Urinary bladder (tissue), 3 donors: ENCODE measurements at regions not wholly inside any gene's neighbourhood (a gene's known extent, or its start where the extent isn't known, plus 50 kb on each side); places are given as distances from the start of the nearest gene placed in this dataset.
A peak's percentile ranks its signal among the peaks of the same experiment; 100 is the strongest.

Source experiments
- DNase-seq: peaks from one replicate; pipeline ENCODE4 v3.0.0-alpha.2; 2015; ENCODE audit errors: extremely low spot score
- H3K27ac ChIP-seq: one replicate; pipeline ENCODE4 v1.5.1; 2013; ENCODE audit warnings: low read depth, mild to moderate bottlenecking, moderate library complexity
- H3K36me3 ChIP-seq: one replicate; pipeline ENCODE4 v1.6.1; 2013; ENCODE audit warnings: mild to moderate bottlenecking, moderate library complexity; ENCODE audit not compliant: insufficient read depth
- H3K4me1 ChIP-seq: one replicate; pipeline ENCODE4 v1.6.1; 2013; ENCODE audit warnings: mild to moderate bottlenecking, moderate library complexity; ENCODE audit not compliant: insufficient read depth
- H3K4me3 ChIP-seq: one replicate; pipeline ENCODE4 v1.5.1; 2013; ENCODE audit warnings: low read depth, low read length
- WGBS: extraction: QIAGEN DNeasy Blood & Tissue Kit; methylation state at CpG from one replicate; pipeline ENCODE4 v1.1.7; 2013; 5-methylcytosine and 5-hydroxymethylcytosine counted together
- donor health status: healthy with polysubstance abuse.
- donor health status: healthy.

GRCh38 chr15:85905751-85906450 lies 111.2 kb upstream of the KLHL25 start:
- WGBS = 80% methylated on average over 12 of the region's 12 CpGs
- Histone ChIP-seq H3K27ac (no peak overlapping the region), H3K4me3 (no peak overlapping the region), H3K4me1 (no peaks in the 10 kb centered on the region), H3K36me3 (no peaks in the 10 kb centered on the region)
- DNase-seq = no peak

GRCh38 chr15:85906640-85907039 lies 111.9 kb upstream of the KLHL25 start:
- Histone ChIP-seq H3K4me3 (no peak overlapping the region), H3K36me3 (no peaks in the 10 kb centered on the region), H3K4me1 (no peaks in the 10 kb centered on the region), H3K27ac (no peak overlapping the region)
- DNase-seq = no peak
- 45% methylated on average over 2 of the region's 2 CpGs for WGBS

GRCh38 chr15:85910834-85911233 lies 116.1 kb upstream of the KLHL25 start:
- Histone ChIP-seq H3K27ac (no peak overlapping the region), H3K4me3 (no peak overlapping the region), H3K4me1 (no peaks in the 10 kb centered on the region), H3K36me3 (no peaks in the 10 kb centered on the region)
- 63% methylated on average over 5 of the region's 5 CpGs for WGBS
- DNase-seq = peak; percentile 11

- WGBS = 75% methylated on average over 2 of the region's 2 CpGs
- H3K4me1 ChIP-seq = no peaks in the 10 kb centered on the region
- H3K27ac ChIP-seq = no peak overlapping the region
- no peak overlapping the region for H3K4me3 ChIP-seq
- H3K36me3 ChIP-seq = no peaks in the 10 kb centered on the region
- no peak for DNase-seq
Observed at GRCh38 chr15:85913461-85913860, 118.7 kb upstream of the KLHL25 start.

- Histone ChIP-seq H3K4me1 (no peaks in the 10 kb centered on the region), H3K36me3 (no peaks in the 10 kb centered on the region), H3K27ac (no peak overlapping the region), H3K4me3 (no peak overlapping the region)
- no peak for DNase-seq
- WGBS = 77% methylated on average over 5 of the region's 5 CpGs
Observed at GRCh38 chr15:85920956-85921355, 126.2 kb upstream of the KLHL25 start.

GRCh38 chr15:85924088-85924487 lies 129.4 kb upstream of the KLHL25 start:
- WGBS = 88% methylated on average over 3 of the region's 3 CpGs
- H3K27ac ChIP-seq = no peak overlapping the region
- H3K4me1 ChIP-seq = no peaks in the 10 kb centered on the region
- DNase-seq = no peak
- no peak overlapping the region for H3K4me3 ChIP-seq
- H3K36me3 ChIP-seq = no peaks in the 10 kb centered on the region

GRCh38 chr15:85925649-85926237 lies 131.0 kb upstream of the KLHL25 start:
- H3K4me3 ChIP-seq = no peak overlapping the region
- H3K27ac ChIP-seq = no peak overlapping the region
- 79% methylated on average over 8 of the region's 8 CpGs for WGBS
- no peaks in the 10 kb centered on the region for H3K36me3 ChIP-seq
- DNase-seq = no peak
- no peaks in the 10 kb centered on the region for H3K4me1 ChIP-seq

- 92% methylated on average over 1 of the region's 1 CpG for WGBS
- Histone ChIP-seq H3K27ac (no peak overlapping the region), H3K4me3 (no peak overlapping the region), H3K4me1 (no peaks in the 10 kb centered on the region), H3K36me3 (no peaks in the 10 kb centered on the region)
- DNase-seq = no peak
Observed at GRCh38 chr15:85926834-85927233, 132.1 kb upstream of the KLHL25 start.

- H3K4me1 ChIP-seq = no peaks in the 10 kb centered on the region
- WGBS = 53% methylated on average over 2 of the region's 2 CpGs
Observed at GRCh38 chr15:85927931-85928537, 133.3 kb upstream of the KLHL25 start.

GRCh38 chr15:85929786-85930185 lies 135.1 kb upstream of the KLHL25 start:
- Histone ChIP-seq H3K4me3 (no peak overlapping the region), H3K36me3 (no peaks in the 10 kb centered on the region), H3K4me1 (no peaks in the 10 kb centered on the region), H3K27ac (no peak overlapping the region)
- DNase-seq = no peak
- 95% methylated on average over 1 of the region's 1 CpG for WGBS

More at GRCh38 chr15:85927931-85928537, 133.3 kb upstream of the KLHL25 start:
- no peak overlapping the region for H3K4me3 ChIP-seq
- no peaks in the 10 kb centered on the region for H3K36me3 ChIP-seq
- no peak overlapping the region for H3K27ac ChIP-seq
- DNase-seq = no peak

- H3K4me3 ChIP-seq = no peak overlapping the region
- H3K27ac ChIP-seq = no peak overlapping the region
- no peak for DNase-seq
- H3K4me1 ChIP-seq = no peaks in the 10 kb centered on the region
- WGBS = 90% methylated on average over 1 of the region's 1 CpG
- H3K36me3 ChIP-seq = no peaks in the 10 kb centered on the region
Observed at GRCh38 chr15:85932391-85932790, 137.7 kb upstream of the KLHL25 start.

GRCh38 chr15:85934691-85935090 lies 140.0 kb upstream of the KLHL25 start:
- Histone ChIP-seq H3K36me3 (no peaks in the 10 kb centered on the region), H3K4me1 (no peaks in the 10 kb centered on the region), H3K27ac (no peak overlapping the region), H3K4me3 (no peak overlapping the region)
- WGBS = 84% methylated on average over 2 of the region's 2 CpGs
- DNase-seq = no peak

- H3K27ac ChIP-seq = no peak overlapping the region
- DNase-seq = no peak
- no peak overlapping the region for H3K4me3 ChIP-seq
- no peaks in the 10 kb centered on the region for H3K36me3 ChIP-seq
- 89% methylated on average over 6 of the region's 6 CpGs for WGBS
- no peaks in the 10 kb centered on the region for H3K4me1 ChIP-seq
Observed at GRCh38 chr15:85935182-85935581, 140.5 kb upstream of the KLHL25 start.

GRCh38 chr15:85937661-85938060 lies 142.0 kb upstream of the AGBL1 start:
- H3K27ac ChIP-seq = no peak overlapping the region

More at GRCh38 chr15:85937661-85938060, 142.0 kb upstream of the AGBL1 start:
- 95% methylated on average over 4 of the region's 4 CpGs for WGBS
- H3K4me1 ChIP-seq = no peaks in the 10 kb centered on the region
- DNase-seq = no peak
- H3K4me3 ChIP-seq = no peak overlapping the region
- H3K36me3 ChIP-seq = no peaks in the 10 kb centered on the region
